WTC11 (cell line): ENCODE measurements at regions not wholly inside any gene's neighbourhood (a gene's known extent, or its start where the extent isn't known, plus 50 kb on each side); places are given as distances from the start of the nearest gene placed in this dataset.
A peak's percentile ranks its signal among the peaks of the same experiment; 100 is the strongest.

Experiments
- ATAC-seq: fragments of 200-7000 bp; cut with Tn5 transposase; 2 replicates; pipeline ENCODE4 v1.10.0; 2021; ENCODE audit warnings: mild to moderate bottlenecking, moderate library complexity
- CTCF ChIA-PET: fragments of 300-600 bp; sonication (Branson Sonifier 250); formaldehyde crosslinking; loops from one replicate; lab custom pipeline; 2021; ENCODE audit warnings: antibody characterized with exemption; lab: Charles Lee
- POLR2A ChIA-PET: fragments of 350-600 bp; sonication (Branson Sonifier 250); formaldehyde crosslinking; loops from one replicate; lab custom pipeline; 2021; ENCODE audit warnings: antibody characterized with exemption; lab: Charles Lee
- DNase-seq: peaks from one replicate; pipeline ENCODE4 v3.0.0; 2021; ENCODE audit warnings: low spot score
- H3K27ac Mint-ChIP-seq: 2 replicates; pipeline ENCODE4 v1.8.0; 2021; ENCODE audit warnings: mixed read lengths
- H3K27me3 Mint-ChIP-seq: 2 replicates; pipeline ENCODE4 v1.8.0; 2021; ENCODE audit warnings: low read depth, mild to moderate bottlenecking, moderate library complexity, mixed read lengths
- H3K36me3 Mint-ChIP-seq: 2 replicates; pipeline ENCODE4 v1.8.0; 2021; ENCODE audit warnings: mixed read lengths
- H3K4me1 Mint-ChIP-seq: 2 replicates; pipeline ENCODE4 v1.8.0; 2022; ENCODE audit warnings: mixed read lengths
- H3K4me3 Mint-ChIP-seq: 2 replicates; pipeline ENCODE4 v1.8.0; 2021; ENCODE audit warnings: mild to moderate bottlenecking, moderate library complexity, mixed read lengths
- H3K9me3 Mint-ChIP-seq: 2 replicates; pipeline ENCODE4 v1.8.0; 2021; ENCODE audit warnings: mixed read lengths
- CREB1 ChIP-seq: sonication (generic); formaldehyde crosslinking; IDR thresholded peaks from 2 replicates; pipeline ENCODE4 v1.8.0; 2023; ENCODE audit warnings: mild to moderate bottlenecking, missing genetic modification reagents
- E2F5 ChIP-seq: sonication (generic); formaldehyde crosslinking; IDR thresholded peaks from 2 replicates; pipeline ENCODE4 v1.8.1; 2022; ENCODE audit warnings: mild to moderate bottlenecking, moderate library complexity, missing genetic modification reagents
- ELF4 ChIP-seq: sonication (generic); formaldehyde crosslinking; IDR thresholded peaks from 2 replicates; pipeline ENCODE4 v1.8.1; 2022; ENCODE audit warnings: low read depth, mild to moderate bottlenecking, moderate library complexity, missing genetic modification reagents
- ETV6 ChIP-seq: sonication (generic); formaldehyde crosslinking; IDR thresholded peaks from 2 replicates; pipeline ENCODE4 v1.8.1; 2022; ENCODE audit warnings: mild to moderate bottlenecking, missing genetic modification reagents
- HMGA2 ChIP-seq: fragments of 250-450 bp; sonication (Bioruptor Pico); IDR thresholded peaks from 2 replicates; pipeline ENCODE4 v1.4.0; 2021; ENCODE audit warnings: mild to moderate bottlenecking, moderate library complexity
- MAX ChIP-seq: sonication (generic); formaldehyde crosslinking; IDR thresholded peaks from 2 replicates; pipeline ENCODE4 v1.8.0; 2022; ENCODE audit warnings: mild to moderate bottlenecking, missing genetic modification reagents
- NR3C1 ChIP-seq: sonication (generic); formaldehyde crosslinking; conservative IDR thresholded peaks from 2 replicates; pipeline ENCODE4 v1.8.1; 2023; ENCODE audit warnings: low read depth, mild to moderate bottlenecking, missing genetic modification reagents
- RELA ChIP-seq: sonication (generic); formaldehyde crosslinking; IDR thresholded peaks from 2 replicates; pipeline ENCODE4 v1.8.1; 2022; ENCODE audit warnings: missing genetic modification reagents, mild to moderate bottlenecking, borderline replicate concordance
- SOX15 ChIP-seq: fragments of 250-450 bp; sonication (Bioruptor Pico); IDR thresholded peaks from 2 replicates; pipeline ENCODE4 v1.9.0; 2021; ENCODE audit warnings: mild to moderate bottlenecking
- TEAD1 ChIP-seq: sonication (generic); formaldehyde crosslinking; IDR thresholded peaks from 2 replicates; pipeline ENCODE4 v1.8.0; 2022; ENCODE audit warnings: mild to moderate bottlenecking, missing genetic modification reagents
- TP53 ChIP-seq: sonication (generic); formaldehyde crosslinking; IDR thresholded peaks from 2 replicates; pipeline ENCODE4 v1.8.1; 2023; ENCODE audit warnings: mild to moderate bottlenecking, missing genetic modification reagents
- USF2 ChIP-seq: sonication (generic); formaldehyde crosslinking; IDR thresholded peaks from 2 replicates; pipeline ENCODE4 v1.8.1; 2023; ENCODE audit warnings: mild to moderate bottlenecking, missing genetic modification reagents, moderate library complexity
- TF ChIP-seq, protein P1 (sequence below): sonication (generic); formaldehyde crosslinking; IDR thresholded peaks from 2 replicates; pipeline ENCODE4 v1.8.0; 2023; ENCODE audit warnings: mild to moderate bottlenecking, missing genetic modification reagents
- TF ChIP-seq, protein P2 (sequence below): sonication (generic); formaldehyde crosslinking; IDR thresholded peaks from 2 replicates; pipeline ENCODE4 v1.8.0; 2022; ENCODE audit warnings: missing genetic modification reagents
- TF ChIP-seq, protein P3 (sequence below): fragments of 250-450 bp; sonication (Bioruptor Pico); conservative IDR thresholded peaks from 2 replicates; pipeline ENCODE4 v1.9.0; 2021; ENCODE audit warnings: mild to moderate bottlenecking
- TF ChIP-seq, protein P4 (sequence below): fragments of 250-450 bp; sonication (Bioruptor Pico); IDR thresholded peaks from 2 replicates; pipeline ENCODE4 v2.1.2; 2022; ENCODE audit warnings: mild to moderate bottlenecking, moderate library complexity
- TF ChIP-seq, protein P5 (sequence below): sonication (generic); formaldehyde crosslinking; IDR thresholded peaks from 2 replicates; pipeline ENCODE4 v1.8.0; 2023; ENCODE audit warnings: missing genetic modification reagents

GRCh38 chr11:10622957-10623791 lies 54.7 kb upstream of the LYVE1 start:
- H3K4me3 Mint-ChIP-seq, result no peak overlapping the region
- no peak for DNase-seq
- H3K27ac Mint-ChIP-seq, result 0 out of 2 replicates have a peak overlapping the region, but pooled peaks have one; percentile 37
- H3K4me1 Mint-ChIP-seq, result no peaks in the 10 kb centered on the region
- ChIA-PET CTCF (interaction anchor here (0.6 to 1.5 kb wide), 3 partner anchors 18 to 775 kb away, joined by 5 to 10 read pairs (median 5); no protein-coding TSS in a partner anchor), POLR2A (no interaction called here)
- no peaks in the 10 kb centered on the region; the same call in 1 of the 2 replicates for H3K27me3 Mint-ChIP-seq
- no peaks in the 10 kb centered on the region for H3K36me3 Mint-ChIP-seq
- ATAC-seq, result no peak
- no peaks in the 10 kb centered on the region for H3K9me3 Mint-ChIP-seq
- no peak for TF ChIP-seq CREB1 (CRISPR knock-in tag)
- TF ChIP-seq, protein P1, sequence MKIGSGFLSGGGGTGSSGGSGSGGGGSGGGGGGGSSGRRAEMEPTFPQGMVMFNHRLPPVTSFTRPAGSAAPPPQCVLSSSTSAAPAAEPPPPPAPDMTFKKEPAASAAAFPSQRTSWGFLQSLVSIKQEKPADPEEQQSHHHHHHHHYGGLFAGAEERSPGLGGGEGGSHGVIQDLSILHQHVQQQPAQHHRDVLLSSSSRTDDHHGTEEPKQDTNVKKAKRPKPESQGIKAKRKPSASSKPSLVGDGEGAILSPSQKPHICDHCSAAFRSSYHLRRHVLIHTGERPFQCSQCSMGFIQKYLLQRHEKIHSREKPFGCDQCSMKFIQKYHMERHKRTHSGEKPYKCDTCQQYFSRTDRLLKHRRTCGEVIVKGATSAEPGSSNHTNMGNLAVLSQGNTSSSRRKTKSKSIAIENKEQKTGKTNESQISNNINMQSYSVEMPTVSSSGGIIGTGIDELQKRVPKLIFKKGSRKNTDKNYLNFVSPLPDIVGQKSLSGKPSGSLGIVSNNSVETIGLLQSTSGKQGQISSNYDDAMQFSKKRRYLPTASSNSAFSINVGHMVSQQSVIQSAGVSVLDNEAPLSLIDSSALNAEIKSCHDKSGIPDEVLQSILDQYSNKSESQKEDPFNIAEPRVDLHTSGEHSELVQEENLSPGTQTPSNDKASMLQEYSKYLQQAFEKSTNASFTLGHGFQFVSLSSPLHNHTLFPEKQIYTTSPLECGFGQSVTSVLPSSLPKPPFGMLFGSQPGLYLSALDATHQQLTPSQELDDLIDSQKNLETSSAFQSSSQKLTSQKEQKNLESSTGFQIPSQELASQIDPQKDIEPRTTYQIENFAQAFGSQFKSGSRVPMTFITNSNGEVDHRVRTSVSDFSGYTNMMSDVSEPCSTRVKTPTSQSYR (CRISPR knock-in tag), result no peak
- TF ChIP-seq, protein P2, sequence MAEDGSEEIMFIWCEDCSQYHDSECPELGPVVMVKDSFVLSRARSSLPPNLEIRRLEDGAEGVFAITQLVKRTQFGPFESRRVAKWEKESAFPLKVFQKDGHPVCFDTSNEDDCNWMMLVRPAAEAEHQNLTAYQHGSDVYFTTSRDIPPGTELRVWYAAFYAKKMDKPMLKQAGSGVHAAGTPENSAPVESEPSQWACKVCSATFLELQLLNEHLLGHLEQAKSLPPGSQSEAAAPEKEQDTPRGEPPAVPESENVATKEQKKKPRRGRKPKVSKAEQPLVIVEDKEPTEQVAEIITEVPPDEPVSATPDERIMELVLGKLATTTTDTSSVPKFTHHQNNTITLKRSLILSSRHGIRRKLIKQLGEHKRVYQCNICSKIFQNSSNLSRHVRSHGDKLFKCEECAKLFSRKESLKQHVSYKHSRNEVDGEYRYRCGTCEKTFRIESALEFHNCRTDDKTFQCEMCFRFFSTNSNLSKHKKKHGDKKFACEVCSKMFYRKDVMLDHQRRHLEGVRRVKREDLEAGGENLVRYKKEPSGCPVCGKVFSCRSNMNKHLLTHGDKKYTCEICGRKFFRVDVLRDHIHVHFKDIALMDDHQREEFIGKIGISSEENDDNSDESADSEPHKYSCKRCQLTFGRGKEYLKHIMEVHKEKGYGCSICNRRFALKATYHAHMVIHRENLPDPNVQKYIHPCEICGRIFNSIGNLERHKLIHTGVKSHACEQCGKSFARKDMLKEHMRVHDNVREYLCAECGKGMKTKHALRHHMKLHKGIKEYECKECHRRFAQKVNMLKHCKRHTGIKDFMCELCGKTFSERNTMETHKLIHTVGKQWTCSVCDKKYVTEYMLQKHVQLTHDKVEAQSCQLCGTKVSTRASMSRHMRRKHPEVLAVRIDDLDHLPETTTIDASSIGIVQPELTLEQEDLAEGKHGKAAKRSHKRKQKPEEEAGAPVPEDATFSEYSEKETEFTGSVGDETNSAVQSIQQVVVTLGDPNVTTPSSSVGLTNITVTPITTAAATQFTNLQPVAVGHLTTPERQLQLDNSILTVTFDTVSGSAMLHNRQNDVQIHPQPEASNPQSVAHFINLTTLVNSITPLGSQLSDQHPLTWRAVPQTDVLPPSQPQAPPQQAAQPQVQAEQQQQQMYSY (CRISPR knock-in tag), result no peak
- TF ChIP-seq TP53 (CRISPR knock-in tag), result no peak
- TF ChIP-seq MAX (CRISPR knock-in tag), result no peak
- no peak for TF ChIP-seq ETV6 (CRISPR knock-in tag)
- TF ChIP-seq USF2 (CRISPR knock-in tag), result no peak
- no peak for TF ChIP-seq E2F5 (CRISPR knock-in tag)
- TF ChIP-seq TEAD1, result no peak
- TF ChIP-seq, protein P3, sequence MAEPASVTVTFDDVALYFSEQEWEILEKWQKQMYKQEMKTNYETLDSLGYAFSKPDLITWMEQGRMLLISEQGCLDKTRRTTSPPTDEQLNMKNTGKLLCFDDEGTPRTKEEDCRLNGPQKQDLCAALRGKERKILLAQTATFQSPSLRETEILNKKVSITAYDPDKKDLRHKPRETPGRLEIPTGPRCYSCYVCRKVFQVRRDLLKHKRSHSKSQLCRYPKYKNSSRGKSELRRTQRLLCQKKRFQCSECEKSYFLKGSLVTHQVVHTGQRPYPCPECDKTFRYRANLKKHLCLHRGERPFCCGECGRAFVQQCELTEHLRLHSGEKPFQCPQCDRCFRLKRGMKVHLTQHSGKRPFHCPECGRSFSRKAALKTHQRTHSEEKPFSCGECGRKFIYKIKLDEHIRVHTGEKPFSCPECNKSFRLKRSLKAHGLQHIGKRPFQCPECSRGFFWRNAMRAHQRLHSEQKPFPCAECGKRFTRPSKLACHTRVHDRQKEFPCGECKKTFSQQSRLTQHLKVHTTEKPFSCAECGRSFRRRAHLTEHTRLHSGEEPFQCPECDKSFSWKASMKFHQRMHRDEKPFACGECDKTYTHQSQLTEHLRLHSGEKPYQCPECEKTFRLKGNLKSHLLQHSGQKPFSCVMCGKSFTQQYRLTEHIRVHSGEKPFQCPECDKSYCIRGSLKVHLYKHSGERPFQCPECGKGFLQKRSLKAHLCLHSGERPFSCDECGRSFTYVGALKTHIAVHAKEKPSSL (CRISPR knock-in tag), result no peak
- TF ChIP-seq ELF4 (CRISPR knock-in tag), result no peak
- TF ChIP-seq, protein P4, sequence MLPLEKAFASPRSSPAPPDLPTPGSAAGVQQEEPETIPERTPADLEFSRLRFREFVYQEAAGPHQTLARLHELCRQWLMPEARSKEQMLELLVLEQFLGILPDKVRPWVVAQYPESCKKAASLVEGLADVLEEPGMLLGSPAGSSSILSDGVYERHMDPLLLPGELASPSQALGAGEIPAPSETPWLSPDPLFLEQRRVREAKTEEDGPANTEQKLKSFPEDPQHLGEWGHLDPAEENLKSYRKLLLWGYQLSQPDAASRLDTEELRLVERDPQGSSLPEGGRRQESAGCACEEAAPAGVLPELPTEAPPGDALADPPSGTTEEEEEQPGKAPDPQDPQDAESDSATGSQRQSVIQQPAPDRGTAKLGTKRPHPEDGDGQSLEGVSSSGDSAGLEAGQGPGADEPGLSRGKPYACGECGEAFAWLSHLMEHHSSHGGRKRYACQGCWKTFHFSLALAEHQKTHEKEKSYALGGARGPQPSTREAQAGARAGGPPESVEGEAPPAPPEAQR (CRISPR knock-in tag), result no peak
- TF ChIP-seq NR3C1 (CRISPR knock-in tag), result no peak
- TF ChIP-seq SOX15 (CRISPR knock-in tag), result no peak
- TF ChIP-seq, protein P5, sequence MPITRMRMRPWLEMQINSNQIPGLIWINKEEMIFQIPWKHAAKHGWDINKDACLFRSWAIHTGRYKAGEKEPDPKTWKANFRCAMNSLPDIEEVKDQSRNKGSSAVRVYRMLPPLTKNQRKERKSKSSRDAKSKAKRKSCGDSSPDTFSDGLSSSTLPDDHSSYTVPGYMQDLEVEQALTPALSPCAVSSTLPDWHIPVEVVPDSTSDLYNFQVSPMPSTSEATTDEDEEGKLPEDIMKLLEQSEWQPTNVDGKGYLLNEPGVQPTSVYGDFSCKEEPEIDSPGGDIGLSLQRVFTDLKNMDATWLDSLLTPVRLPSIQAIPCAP, result no peak
- TF ChIP-seq HMGA2 (CRISPR knock-in tag), result no peak
- no peak for TF ChIP-seq RELA (CRISPR knock-in tag)
- TF ChIP-seq, all 79 proteins: peak for 0
